ENCODE measurements at regions not wholly inside any gene's neighbourhood (a gene's known extent, or its start where the extent isn't known, plus 50 kb on each side); places are given as distances from the start of the nearest gene placed in this dataset.

- H3K27ac ChIP-seq (ENCODE audit: low read length), result no peak overlapping the region
- no peaks in the 10 kb centered on the region for H3K27me3 ChIP-seq (ENCODE audit: control insufficient read depth, insufficient read depth, low read length)
- H3K4me1 ChIP-seq (ENCODE audit: control insufficient read depth, insufficient read depth, low read length), result no peaks in the 10 kb centered on the region
- no peak overlapping the region for H3K4me3 ChIP-seq (ENCODE audit: low read length)
- WGBS (ENCODE audit: insufficient coverage), result 100% methylated on average over 1 of the region's 3 CpGs
- DNase-seq, result no peak
- no peaks in the 10 kb centered on the region for H3K9me3 ChIP-seq (replicated peaks; ENCODE audit: control insufficient read depth, low read depth, low read length)
- no peaks in the 10 kb centered on the region for H3K36me3 ChIP-seq (ENCODE audit: control insufficient read depth, insufficient read depth, low read length)
These were observed 264.1 kb upstream of the FZD8 start for GRCh38 chr10:35906155-35906554.

GRCh38 chr10:35903021-35903420, 260.9 kb upstream of the FZD8 start:
- WGBS (ENCODE audit: insufficient coverage), result 88% methylated on average over 3 of the region's 7 CpGs

GRCh38 chr10:35898716-35899440, 256.8 kb upstream of the FZD8 start:
- Histone ChIP-seq H3K36me3 (ENCODE audit: control insufficient read depth, insufficient read depth, low read length) (no peaks in the 10 kb centered on the region), H3K4me1 (ENCODE audit: control insufficient read depth, insufficient read depth, low read length) (peaks cover 15% of the 10 kb centered on the region), H3K4me3 (ENCODE audit: low read length) (no peak overlapping the region), H3K9me3 (replicated peaks; ENCODE audit: control insufficient read depth, low read depth, low read length) (no peaks in the 10 kb centered on the region), H3K27me3 (ENCODE audit: control insufficient read depth, insufficient read depth, low read length) (no peaks in the 10 kb centered on the region), H3K27ac (ENCODE audit: low read length) (no peak overlapping the region)
- DNase-seq, result no peak
- WGBS (ENCODE audit: insufficient coverage), result 50% methylated on average over 6 of the region's 18 CpGs

More at GRCh38 chr10:35903021-35903420, 260.9 kb upstream of the FZD8 start:
- Histone ChIP-seq H3K27ac (ENCODE audit: low read length) (no peak overlapping the region), H3K9me3 (replicated peaks; ENCODE audit: control insufficient read depth, low read depth, low read length) (no peaks in the 10 kb centered on the region), H3K27me3 (ENCODE audit: control insufficient read depth, insufficient read depth, low read length) (no peaks in the 10 kb centered on the region), H3K4me1 (ENCODE audit: control insufficient read depth, insufficient read depth, low read length) (peaks cover 9% of the 10 kb centered on the region), H3K36me3 (ENCODE audit: control insufficient read depth, insufficient read depth, low read length) (no peaks in the 10 kb centered on the region), H3K4me3 (ENCODE audit: low read length) (no peak overlapping the region)
- no peak for DNase-seq

GRCh38 chr10:35896001-35896400, 253.9 kb upstream of the FZD8 start:
- H3K27ac ChIP-seq (ENCODE audit: low read length), result no peak overlapping the region
- no peaks in the 10 kb centered on the region for H3K36me3 ChIP-seq (ENCODE audit: control insufficient read depth, insufficient read depth, low read length)
- peaks cover 15% of the 10 kb centered on the region for H3K4me1 ChIP-seq (ENCODE audit: control insufficient read depth, insufficient read depth, low read length)
- peak; percentile 58 for DNase-seq
- no peak overlapping the region for H3K4me3 ChIP-seq (ENCODE audit: low read length)
- H3K9me3 ChIP-seq (replicated peaks; ENCODE audit: control insufficient read depth, low read depth, low read length), result no peaks in the 10 kb centered on the region
- H3K27me3 ChIP-seq (ENCODE audit: control insufficient read depth, insufficient read depth, low read length), result no peaks in the 10 kb centered on the region
- WGBS (ENCODE audit: insufficient coverage), result 30% methylated on average over 2 of the region's 5 CpGs

- H3K4me3 ChIP-seq (ENCODE audit: low read length), result no peak overlapping the region
- H3K4me1 ChIP-seq (ENCODE audit: control insufficient read depth, insufficient read depth, low read length), result peaks cover 15% of the 10 kb centered on the region
- H3K27me3 ChIP-seq (ENCODE audit: control insufficient read depth, insufficient read depth, low read length), result no peaks in the 10 kb centered on the region
- WGBS (ENCODE audit: insufficient coverage), result no CpG with 5 or more reads among the region's 2 CpGs
- DNase-seq, result no peak
- H3K9me3 ChIP-seq (replicated peaks; ENCODE audit: control insufficient read depth, low read depth, low read length), result no peaks in the 10 kb centered on the region
- H3K36me3 ChIP-seq (ENCODE audit: control insufficient read depth, insufficient read depth, low read length), result no peaks in the 10 kb centered on the region
- H3K27ac ChIP-seq (ENCODE audit: low read length), result no peak overlapping the region
These were observed 253.2 kb upstream of the FZD8 start for GRCh38 chr10:35895331-35895730.

- Histone ChIP-seq H3K4me1 (ENCODE audit: control insufficient read depth, insufficient read depth, low read length) (peaks cover 11% of the 10 kb centered on the region), H3K9me3 (replicated peaks; ENCODE audit: control insufficient read depth, low read depth, low read length) (no peaks in the 10 kb centered on the region), H3K36me3 (ENCODE audit: control insufficient read depth, insufficient read depth, low read length) (no peaks in the 10 kb centered on the region), H3K4me3 (ENCODE audit: low read length) (no peak overlapping the region), H3K27me3 (ENCODE audit: control insufficient read depth, insufficient read depth, low read length) (no peaks in the 10 kb centered on the region), H3K27ac (ENCODE audit: low read length) (no peak overlapping the region)
- DNase-seq, result no peak
- WGBS (ENCODE audit: insufficient coverage), result 56% methylated on average over 2 of the region's 3 CpGs
These were observed 250.4 kb upstream of the FZD8 start for GRCh38 chr10:35892526-35892925.

GRCh38 chr10:35890676-35891495, 248.8 kb upstream of the FZD8 start:
- Histone ChIP-seq H3K27ac (ENCODE audit: low read length) (no peak overlapping the region), H3K9me3 (replicated peaks; ENCODE audit: control insufficient read depth, low read depth, low read length) (no peaks in the 10 kb centered on the region), H3K36me3 (ENCODE audit: control insufficient read depth, insufficient read depth, low read length) (no peaks in the 10 kb centered on the region), H3K4me3 (ENCODE audit: low read length) (no peak overlapping the region), H3K4me1 (ENCODE audit: control insufficient read depth, insufficient read depth, low read length) (peaks cover 7% of the 10 kb centered on the region), H3K27me3 (ENCODE audit: control insufficient read depth, insufficient read depth, low read length) (no peaks in the 10 kb centered on the region)
- no peak for DNase-seq
- WGBS (ENCODE audit: insufficient coverage), result no CpG with 5 or more reads among the region's 2 CpGs

- H3K27me3 ChIP-seq (ENCODE audit: control insufficient read depth, insufficient read depth, low read length), result no peaks in the 10 kb centered on the region
- no peaks in the 10 kb centered on the region for H3K36me3 ChIP-seq (ENCODE audit: control insufficient read depth, insufficient read depth, low read length)
- no peak for DNase-seq
- H3K4me1 ChIP-seq (ENCODE audit: control insufficient read depth, insufficient read depth, low read length), result peaks cover 7% of the 10 kb centered on the region
- no peaks in the 10 kb centered on the region for H3K9me3 ChIP-seq (replicated peaks; ENCODE audit: control insufficient read depth, low read depth, low read length)
- no peak overlapping the region for H3K4me3 ChIP-seq (ENCODE audit: low read length)
- WGBS (ENCODE audit: insufficient coverage), result 50% methylated on average over 6 of the region's 14 CpGs
- no peak overlapping the region for H3K27ac ChIP-seq (ENCODE audit: low read length)
These were observed 248.0 kb upstream of the FZD8 start for GRCh38 chr10:35889971-35890675.

GRCh38 chr10:35889226-35889625, 247.1 kb upstream of the FZD8 start:
- Histone ChIP-seq H3K9me3 (replicated peaks; ENCODE audit: control insufficient read depth, low read depth, low read length) (no peaks in the 10 kb centered on the region), H3K4me3 (ENCODE audit: low read length) (no peak overlapping the region), H3K27me3 (ENCODE audit: control insufficient read depth, insufficient read depth, low read length) (no peaks in the 10 kb centered on the region), H3K36me3 (ENCODE audit: control insufficient read depth, insufficient read depth, low read length) (no peaks in the 10 kb centered on the region), H3K27ac (ENCODE audit: low read length) (no peak overlapping the region), H3K4me1 (ENCODE audit: control insufficient read depth, insufficient read depth, low read length) (peaks cover 7% of the 10 kb centered on the region)
- no CpG with 5 or more reads among the region's 2 CpGs for WGBS (ENCODE audit: insufficient coverage)
- no peak for DNase-seq

- no peaks in the 10 kb centered on the region for H3K9me3 ChIP-seq (replicated peaks; ENCODE audit: control insufficient read depth, low read depth, low read length)
- H3K27ac ChIP-seq (ENCODE audit: low read length), result no peak overlapping the region
- no peak for DNase-seq
- no peaks in the 10 kb centered on the region for H3K36me3 ChIP-seq (ENCODE audit: control insufficient read depth, insufficient read depth, low read length)
- no peak overlapping the region for H3K4me3 ChIP-seq (ENCODE audit: low read length)
- peaks cover 7% of the 10 kb centered on the region for H3K4me1 ChIP-seq (ENCODE audit: control insufficient read depth, insufficient read depth, low read length)
- WGBS (ENCODE audit: insufficient coverage), result 100% methylated on average over 2 of the region's 5 CpGs
- H3K27me3 ChIP-seq (ENCODE audit: control insufficient read depth, insufficient read depth, low read length), result no peaks in the 10 kb centered on the region
These were observed 246.3 kb upstream of the FZD8 start for GRCh38 chr10:35888400-35888799.

All from muscle of leg (tissue), 3 donors.